ENCODE measurements at regions not wholly inside any gene's neighbourhood (a gene's known extent, or its start where the extent isn't known, plus 50 kb on each side); places are given as distances from the start of the nearest gene placed in this dataset.
"Not testable (repeated sequence)": the region's sequence is repeated elsewhere in the genome, so short reads cannot be mapped to it uniquely, and the experiment has no call there.

GRCh38 chr4:124163401-124163800, 549.1 kb downstream of the ANKRD50 start:
- DNase-seq (ENCODE audit: extremely low spot score) = no peak
- TF ChIP-seq FOXA1 (IDR thresholded peaks at IDR 0.05) (no peak), ARNT (IDR thresholded peaks at IDR 0.05) (no peak), ZNF384 (IDR thresholded peaks at IDR 0.05) (no peak), TARDBP (IDR thresholded peaks at IDR 0.05) (no peak)
- ChIA-PET CTCF (no interaction called here), POLR2A (no interaction called here)

- ChIA-PET POLR2A (no interaction called here), CTCF (no interaction called here)
- DNase-seq (ENCODE audit: extremely low spot score) = no peak
- TF ChIP-seq SUZ12 (IDR thresholded peaks at IDR 0.05) (no peak), ARNT (IDR thresholded peaks at IDR 0.05) (no peak), BHLHE40 (IDR thresholded peaks at IDR 0.05; ENCODE audit: borderline replicate concordance) (no peak), FOXA1 (IDR thresholded peaks at IDR 0.05) (no peak), TARDBP (IDR thresholded peaks at IDR 0.05) (no peak), SP1 (IDR thresholded peaks at IDR 0.05) (no peak), PKNOX1 (IDR thresholded peaks at IDR 0.05) (no peak), ZNF384 (IDR thresholded peaks at IDR 0.05) (no peak), CTBP1 (IDR thresholded peaks at IDR 0.05; ENCODE audit: borderline replicate concordance) (no peak), NFRKB (IDR thresholded peaks at IDR 0.05) (no peak), HDGF (IDR thresholded peaks at IDR 0.05; ENCODE audit: borderline replicate concordance) (no peak), L3MBTL2 (conservative IDR thresholded peaks at IDR 0.05) (no peak), ELF4 (IDR thresholded peaks at IDR 0.05) (no peak), LEF1 (IDR thresholded peaks at IDR 0.05; ENCODE audit: borderline replicate concordance) (no peak), FOXK2 (IDR thresholded peaks at IDR 0.05) (no peak), FOXM1 (IDR thresholded peaks at IDR 0.05; ENCODE audit: borderline replicate concordance) (no peak)
These were observed 544.9 kb downstream of the ANKRD50 start for GRCh38 chr4:124167602-124168001.

- DNase-seq (ENCODE audit: extremely low spot score); CTCF ChIA-PET; POLR2A ChIA-PET: not testable (repeated sequence)
These were observed 543.0 kb downstream of the ANKRD50 start for GRCh38 chr4:124169524-124169923.

- ChIA-PET POLR2A (no interaction called here), CTCF (no interaction called here)
- no peak for DNase-seq (ENCODE audit: extremely low spot score)
- no peak for TF ChIP-seq ARNT (IDR thresholded peaks at IDR 0.05)
- TF ChIP-seq PKNOX1 (IDR thresholded peaks at IDR 0.05) = no peak
- TF ChIP-seq TARDBP (IDR thresholded peaks at IDR 0.05) = no peak
- no peak for TF ChIP-seq L3MBTL2 (conservative IDR thresholded peaks at IDR 0.05)
- TF ChIP-seq NFRKB (IDR thresholded peaks at IDR 0.05) = no peak
- no peak for TF ChIP-seq SP1 (IDR thresholded peaks at IDR 0.05)
- TF ChIP-seq ZNF384 (IDR thresholded peaks at IDR 0.05) = no peak
- TF ChIP-seq HDGF (IDR thresholded peaks at IDR 0.05; ENCODE audit: borderline replicate concordance) = no peak
- TF ChIP-seq FOXM1 (IDR thresholded peaks at IDR 0.05; ENCODE audit: borderline replicate concordance) = no peak
- TF ChIP-seq FOXA1 (IDR thresholded peaks at IDR 0.05) = no peak
- TF ChIP-seq LEF1 (IDR thresholded peaks at IDR 0.05; ENCODE audit: borderline replicate concordance) = no peak
- no peak for TF ChIP-seq FOXK2 (IDR thresholded peaks at IDR 0.05)
These were observed 538.6 kb downstream of the ANKRD50 start for GRCh38 chr4:124173912-124174311.

GRCh38 chr4:124177647-124178425, 534.7 kb downstream of the ANKRD50 start:
- ChIA-PET POLR2A (no interaction called here), CTCF (no interaction called here)
- DNase-seq (ENCODE audit: extremely low spot score) = no peak
- TF ChIP-seq ZNF384 (IDR thresholded peaks at IDR 0.05) = no peak

GRCh38 chr4:124178449-124179021, 534.0 kb downstream of the ANKRD50 start:
- ChIA-PET POLR2A (no interaction called here), CTCF (no interaction called here)
- no peak for DNase-seq (ENCODE audit: extremely low spot score)
- TF ChIP-seq BHLHE40 (IDR thresholded peaks at IDR 0.05; ENCODE audit: borderline replicate concordance) (no peak), SUZ12 (IDR thresholded peaks at IDR 0.05) (no peak), ELF4 (IDR thresholded peaks at IDR 0.05) (no peak)

- TF ChIP-seq SP1 (IDR thresholded peaks at IDR 0.05) (no peak), SUZ12 (IDR thresholded peaks at IDR 0.05) (no peak), ARNT (IDR thresholded peaks at IDR 0.05) (no peak), TARDBP (IDR thresholded peaks at IDR 0.05) (no peak), ZNF384 (IDR thresholded peaks at IDR 0.05) (no peak), PKNOX1 (IDR thresholded peaks at IDR 0.05) (no peak), FOXK2 (IDR thresholded peaks at IDR 0.05) (no peak), NFRKB (IDR thresholded peaks at IDR 0.05) (no peak), BHLHE40 (IDR thresholded peaks at IDR 0.05; ENCODE audit: borderline replicate concordance) (no peak), LEF1 (IDR thresholded peaks at IDR 0.05; ENCODE audit: borderline replicate concordance) (no peak), HDGF (IDR thresholded peaks at IDR 0.05; ENCODE audit: borderline replicate concordance) (no peak), FOXA1 (IDR thresholded peaks at IDR 0.05) (no peak), L3MBTL2 (conservative IDR thresholded peaks at IDR 0.05) (no peak), CTBP1 (IDR thresholded peaks at IDR 0.05; ENCODE audit: borderline replicate concordance) (no peak)
- ChIA-PET POLR2A (no interaction called here), CTCF (no interaction called here)
- DNase-seq (ENCODE audit: extremely low spot score) = no peak
These were observed 532.9 kb downstream of the ANKRD50 start for GRCh38 chr4:124179506-124180186.
